ENCODE measurements at regions not wholly inside any gene's neighbourhood (a gene's known extent, or its start where the extent isn't known, plus 50 kb on each side); places are given as distances from the start of the nearest gene placed in this dataset.
"Not testable (repeated sequence)": the region's sequence is repeated elsewhere in the genome, so short reads cannot be mapped to it uniquely, and the experiment has no call there.

DNA sequence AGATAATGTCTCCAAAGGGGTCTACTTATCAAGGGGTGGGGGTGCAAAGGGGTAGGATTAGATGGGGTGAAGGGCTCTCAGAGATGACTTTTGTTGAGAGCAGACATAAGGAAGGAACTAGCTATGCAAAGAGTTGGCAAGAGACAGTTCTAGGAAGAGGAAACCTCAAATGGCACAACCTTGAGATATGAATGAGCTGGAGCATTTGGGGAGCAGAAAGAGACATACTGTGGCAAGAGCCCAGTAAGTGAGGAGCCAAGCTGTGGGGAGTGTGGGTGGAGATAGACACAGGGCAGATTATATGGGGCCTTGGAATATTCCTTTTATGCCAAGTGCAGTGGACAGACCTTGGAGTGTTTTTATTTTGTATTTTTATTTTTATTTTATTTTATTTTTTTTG lies 84.8 kb upstream of the BTG3 start:
- DNase-seq (ENCODE audit: low spot score in 2 of 2) (no peak), ATAC-seq (peak; percentile 63)
- Mint-ChIP-seq H3K4me3 (no peak overlapping the region), H3K4me1 (peaks cover 18% of the 10 kb centered on the region), H3K27ac (no peak overlapping the region), H3K36me3 (no peaks in the 10 kb centered on the region), H3K9me3 (peaks cover 8% of the 10 kb centered on the region)

DNA sequence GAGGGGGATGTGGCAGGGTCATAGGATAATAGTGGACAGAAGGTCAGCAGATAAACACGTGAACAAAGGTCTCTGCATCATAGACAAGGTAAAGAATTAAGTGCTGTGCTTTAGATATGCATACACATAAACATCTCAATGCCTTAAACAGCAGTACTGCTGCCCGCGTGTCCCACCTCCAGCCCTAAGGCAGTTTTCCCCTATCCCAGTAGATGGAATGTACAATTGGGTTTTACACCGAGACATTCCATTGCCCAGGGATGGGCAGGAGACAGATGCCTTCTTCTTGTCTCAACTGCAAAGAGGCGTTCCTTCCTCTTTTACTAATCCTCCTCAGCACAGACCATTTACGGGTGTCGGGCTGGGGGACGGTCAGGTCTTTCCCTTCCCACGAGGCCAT lies 81.7 kb upstream of the BTG3 start:
- ATAC-seq; H3K36me3 Mint-ChIP-seq; H3K4me3 Mint-ChIP-seq; H3K27ac Mint-ChIP-seq; DNase-seq (ENCODE audit: low spot score in 2 of 2); H3K9me3 Mint-ChIP-seq: not testable (repeated sequence)
- peaks cover 24% of the 10 kb centered on the region for H3K4me1 Mint-ChIP-seq

DNA sequence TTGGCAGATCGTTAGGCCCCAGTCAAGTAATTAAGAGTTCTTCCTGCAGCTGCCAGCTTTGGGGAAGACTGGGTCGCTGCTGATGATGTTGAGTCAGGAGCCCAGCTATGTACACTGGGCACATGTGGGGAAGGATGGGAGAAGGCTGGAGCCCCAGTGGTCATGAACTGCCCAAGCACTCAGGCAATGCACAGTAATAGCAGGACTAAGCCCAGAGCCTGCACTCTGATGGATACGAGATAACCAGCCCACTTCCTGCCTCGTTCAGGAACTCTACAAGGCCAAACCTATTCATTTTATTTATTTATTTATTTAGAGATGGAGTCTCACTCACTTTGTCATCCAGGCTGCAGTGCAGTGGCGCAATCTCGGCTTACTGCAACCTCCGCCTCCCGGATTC lies 81.1 kb upstream of the BTG3 start:
- H3K9me3 Mint-ChIP-seq = peaks cover 8% of the 10 kb centered on the region
- no peak for DNase-seq (ENCODE audit: low spot score in 2 of 2)
- H3K4me3 Mint-ChIP-seq = no peak overlapping the region
- no peak for ATAC-seq
- H3K36me3 Mint-ChIP-seq = no peaks in the 10 kb centered on the region
- no peak overlapping the region for H3K27ac Mint-ChIP-seq
- H3K4me1 Mint-ChIP-seq = peaks cover 30% of the 10 kb centered on the region

DNA sequence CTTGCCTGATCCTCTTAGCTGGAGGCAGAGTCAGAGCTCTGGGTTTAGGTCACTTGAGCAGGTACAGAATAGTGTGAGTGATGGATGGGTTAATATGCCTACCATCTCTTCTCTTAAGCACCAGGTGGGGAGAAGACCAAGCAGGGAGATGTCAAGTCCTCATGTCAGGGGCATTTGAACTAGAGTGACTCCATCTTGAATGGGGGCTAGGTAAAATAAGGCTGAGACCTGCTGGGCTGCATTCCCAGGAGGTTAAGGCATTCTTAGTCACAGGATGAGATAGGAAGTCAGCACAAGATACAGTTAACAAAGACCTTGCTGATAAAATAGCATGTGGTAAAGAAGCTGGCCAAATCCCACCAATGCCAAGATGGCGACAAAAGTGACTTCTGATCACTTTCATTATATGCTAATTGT lies 77.4 kb upstream of the BTG3 start:
- Mint-ChIP-seq H3K4me3 (no peak overlapping the region), H3K4me1 (peaks cover 28% of the 10 kb centered on the region), H3K36me3 (no peaks in the 10 kb centered on the region), H3K27ac (peak overlapping the region; percentile 70), H3K9me3 (peaks cover 8% of the 10 kb centered on the region)
- ATAC-seq (no peak), DNase-seq (ENCODE audit: low spot score in 2 of 2) (no peak)

DNA sequence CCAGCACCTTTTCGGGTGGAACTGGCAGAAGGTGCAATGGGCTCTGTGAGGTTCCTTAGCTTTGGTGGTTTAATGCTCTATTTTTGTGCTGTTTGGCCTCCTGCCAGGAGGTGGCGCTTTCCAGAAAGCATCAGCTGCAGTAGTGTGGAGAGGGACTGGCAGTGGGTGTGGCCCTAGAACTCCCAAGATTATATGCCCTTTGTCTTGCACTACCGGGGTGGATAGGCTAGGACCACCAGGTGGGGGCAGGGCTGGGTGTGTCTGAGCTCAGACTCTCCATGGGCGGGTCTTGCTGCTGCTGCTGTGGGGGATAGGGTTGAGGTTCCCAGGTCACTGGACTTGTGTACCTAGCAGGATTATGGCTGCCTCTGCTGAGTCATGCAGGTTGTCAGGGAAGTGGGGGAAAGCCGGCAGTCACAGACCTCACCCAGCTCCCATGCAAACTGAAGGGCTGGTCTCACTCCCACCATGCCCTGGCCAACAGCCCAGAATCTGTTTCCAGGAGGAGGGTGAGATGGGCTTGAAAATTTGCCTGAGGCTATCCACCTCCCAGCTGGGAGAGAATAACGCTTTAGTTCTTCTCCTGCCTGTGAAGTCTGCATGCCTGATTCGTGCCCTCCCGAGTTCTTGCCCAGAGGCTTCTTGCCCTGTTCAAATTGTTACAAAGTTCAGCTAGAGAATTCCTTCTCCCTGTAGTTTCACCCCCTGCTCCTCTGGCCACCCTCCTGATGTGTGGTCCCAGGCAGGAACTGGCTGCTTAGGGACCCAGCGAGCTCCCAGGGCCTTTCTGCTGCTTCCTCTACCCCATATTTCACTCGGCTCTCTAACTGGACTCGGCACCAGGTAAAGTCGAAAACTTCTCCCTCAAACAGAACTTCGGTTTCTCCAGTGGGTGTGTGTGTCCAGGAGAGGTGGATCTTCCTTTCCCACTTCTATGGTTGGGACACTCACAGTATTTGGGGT lies 76.5 kb upstream of the BTG3 start:
- Mint-ChIP-seq H3K4me3 (no peak overlapping the region), H3K4me1 (peaks cover 28% of the 10 kb centered on the region), H3K9me3 (peaks cover 8% of the 10 kb centered on the region), H3K27ac (peak overlapping the region; percentile 70), H3K36me3 (no peaks in the 10 kb centered on the region)
- no peak for ATAC-seq
- DNase-seq (ENCODE audit: low spot score in 2 of 2) = peak; percentile 41 to 78

DNA sequence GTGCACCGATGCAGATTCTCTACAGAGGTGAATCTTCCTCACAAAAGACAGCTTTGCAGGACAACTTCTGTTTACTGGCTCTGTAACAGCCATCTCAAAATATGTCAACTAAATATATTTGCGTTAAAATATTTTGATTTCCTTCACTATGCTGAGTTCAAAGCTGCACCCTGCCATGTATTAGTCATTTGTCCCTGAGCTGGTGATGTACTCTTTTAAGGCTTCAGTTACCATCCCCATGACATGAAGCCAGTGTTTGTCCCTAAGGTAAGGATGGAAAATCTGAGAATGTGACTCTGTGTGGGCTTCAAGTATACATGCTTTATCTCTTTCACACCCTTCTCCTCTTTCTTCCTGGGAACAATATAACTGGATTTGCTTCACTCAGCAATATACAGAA lies 70.2 kb upstream of the BTG3 start:
- Mint-ChIP-seq H3K36me3 (no peaks in the 10 kb centered on the region), H3K27ac (no peak overlapping the region), H3K4me3 (no peak overlapping the region), H3K9me3 (peaks cover 8% of the 10 kb centered on the region), H3K4me1 (peaks cover 9% of the 10 kb centered on the region)
- no peak for ATAC-seq
- DNase-seq (ENCODE audit: low spot score in 2 of 2) = no peak

DNA sequence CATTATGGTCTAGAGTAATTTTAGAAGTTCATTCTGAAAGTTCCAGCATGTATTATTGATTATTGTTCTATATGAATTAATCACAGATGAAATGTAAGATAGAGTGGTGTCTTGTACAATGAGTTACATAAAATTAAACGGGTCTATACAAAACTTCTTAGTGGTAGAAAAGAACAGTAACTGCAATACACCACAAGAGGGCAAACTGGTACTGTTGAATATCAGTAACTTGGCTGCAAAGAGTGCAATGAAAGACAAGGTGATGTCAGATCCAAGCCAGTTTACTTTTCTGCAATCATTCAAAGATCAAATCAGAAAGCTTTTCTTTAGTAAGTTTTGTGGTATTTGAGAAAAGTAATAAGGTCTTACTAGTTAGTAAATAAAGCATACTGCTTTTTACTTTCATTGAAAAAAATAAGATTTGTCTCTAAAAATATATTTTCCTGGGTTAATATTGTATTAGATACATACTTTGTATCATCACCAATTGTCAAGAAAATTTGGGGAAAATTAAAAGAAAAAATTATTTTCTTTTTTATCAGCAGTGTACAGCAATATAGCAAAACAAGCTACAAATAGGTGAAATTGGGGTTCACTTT lies 66.4 kb upstream of the BTG3 start:
- no peak overlapping the region for H3K4me3 Mint-ChIP-seq
- H3K4me1 Mint-ChIP-seq = no peaks in the 10 kb centered on the region
- H3K36me3 Mint-ChIP-seq = no peaks in the 10 kb centered on the region
- no peaks in the 10 kb centered on the region for H3K9me3 Mint-ChIP-seq
- no peak overlapping the region for H3K27ac Mint-ChIP-seq
- peak; percentile 87 for ATAC-seq
- DNase-seq (ENCODE audit: low spot score in 2 of 2) = no peak

DNA sequence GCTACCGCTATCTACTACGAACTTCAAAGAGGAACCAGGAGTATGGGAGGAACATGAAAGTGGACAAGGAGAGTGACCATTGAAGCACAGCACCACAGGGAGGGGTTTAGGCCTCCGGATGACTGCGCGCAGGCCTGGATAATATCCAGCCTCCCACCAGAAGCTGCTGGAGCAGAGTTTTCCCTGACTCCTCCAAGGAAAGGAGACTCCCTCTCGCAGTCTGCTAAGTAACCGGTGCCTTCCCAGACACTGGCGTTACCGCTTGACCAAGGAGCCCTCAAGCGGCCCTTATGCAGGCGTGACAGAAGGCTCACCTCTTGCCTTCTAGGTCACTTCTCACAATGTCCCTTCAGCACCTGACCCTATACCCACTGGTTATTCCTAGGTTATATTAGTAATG lies 64.2 kb upstream of the BTG3 start:
- H3K4me1 Mint-ChIP-seq; ATAC-seq; H3K27ac Mint-ChIP-seq; H3K9me3 Mint-ChIP-seq; H3K36me3 Mint-ChIP-seq; H3K4me3 Mint-ChIP-seq; DNase-seq (ENCODE audit: low spot score in 2 of 2): not testable (repeated sequence)

DNA sequence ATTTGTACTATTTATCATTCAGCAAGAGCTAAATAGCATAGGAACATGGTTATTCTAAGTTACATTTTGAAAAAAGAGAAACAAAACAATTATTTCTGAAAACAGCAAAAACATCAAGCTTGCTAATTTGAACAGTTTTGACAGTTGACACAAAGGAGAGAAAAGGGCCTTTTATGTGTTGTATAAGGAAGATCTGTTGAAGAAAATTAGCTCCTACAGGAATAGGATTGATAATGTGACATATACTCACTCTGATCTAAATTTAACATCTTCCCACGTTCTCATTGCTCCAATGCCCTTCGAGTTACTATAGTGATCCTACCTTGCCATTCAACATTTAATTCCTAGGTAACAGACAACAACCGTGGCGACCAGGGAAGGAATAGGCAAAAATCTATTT lies 61.4 kb upstream of the BTG3 start:
- ATAC-seq = no peak
- H3K4me1 Mint-ChIP-seq = no peaks in the 10 kb centered on the region

DNA sequence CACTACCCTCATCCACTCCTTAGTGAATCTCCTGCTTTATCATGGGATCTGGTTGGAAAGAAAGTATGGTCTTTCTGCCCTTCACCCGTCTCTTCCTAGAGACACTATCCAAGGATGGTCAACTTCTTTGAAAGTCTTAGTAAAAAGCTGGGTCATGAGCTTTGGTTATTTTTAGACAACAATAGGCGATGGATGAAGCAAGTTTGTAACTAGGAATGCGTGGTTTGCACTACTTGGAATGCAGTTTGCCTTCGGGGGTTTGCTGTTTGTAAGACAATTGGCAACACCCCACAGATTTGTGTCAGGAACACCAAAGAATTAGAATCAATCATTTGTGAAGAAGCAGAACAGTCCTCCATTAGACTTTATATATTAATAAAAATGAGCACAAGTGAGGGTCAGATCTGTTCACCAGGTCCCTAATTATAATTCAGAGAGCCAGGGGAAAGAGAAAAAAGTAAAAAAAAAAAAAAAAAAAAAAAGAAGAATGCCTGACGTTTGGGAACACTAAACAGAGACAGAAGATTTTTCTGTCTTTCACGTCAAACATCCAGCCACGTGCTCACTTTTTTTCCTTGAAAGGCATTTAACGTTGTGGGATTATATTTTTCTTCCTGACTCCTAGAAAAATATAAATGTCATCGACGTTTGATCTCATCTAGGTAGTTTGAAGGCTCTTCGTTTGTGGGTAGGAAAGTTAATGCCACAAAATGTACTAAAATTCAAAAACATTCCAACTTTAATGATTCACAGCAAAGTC lies 60.7 kb upstream of the BTG3 start:
- no peak overlapping the region for H3K27ac Mint-ChIP-seq
- no peaks in the 10 kb centered on the region for H3K36me3 Mint-ChIP-seq
- H3K4me3 Mint-ChIP-seq = no peak overlapping the region
- ATAC-seq (no peak), DNase-seq (ENCODE audit: low spot score in 2 of 2) (no peak)
- H3K9me3 Mint-ChIP-seq = no peaks in the 10 kb centered on the region
- no peaks in the 10 kb centered on the region for H3K4me1 Mint-ChIP-seq

More for the DNA sequence above, 61.4 kb upstream of the BTG3 start:
- no peak for DNase-seq (ENCODE audit: low spot score in 2 of 2)
- H3K36me3 Mint-ChIP-seq = no peaks in the 10 kb centered on the region
- H3K4me3 Mint-ChIP-seq = no peak overlapping the region
- H3K27ac Mint-ChIP-seq = no peak overlapping the region
- H3K9me3 Mint-ChIP-seq = no peaks in the 10 kb centered on the region

DNA sequence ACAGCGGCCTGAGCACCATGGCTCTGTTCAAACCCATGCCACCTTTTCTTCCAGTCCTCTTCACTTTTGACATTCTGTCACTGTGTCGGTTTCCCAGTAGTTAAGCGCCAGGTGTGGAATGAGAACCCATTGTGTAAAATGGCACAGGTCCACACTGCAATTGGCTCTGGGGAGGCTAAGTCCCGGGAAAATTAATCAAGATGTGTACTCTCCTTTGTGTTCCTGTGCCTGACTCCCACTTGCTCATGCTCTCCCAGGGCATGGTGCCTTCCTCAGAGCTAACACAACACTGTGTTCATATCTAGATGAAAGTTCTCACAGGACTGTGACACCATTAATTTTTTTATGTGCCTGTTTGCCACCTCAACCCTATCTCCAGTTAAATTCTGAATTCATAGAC lies 59.0 kb upstream of the BTG3 start:
- Mint-ChIP-seq H3K4me3 (no peak overlapping the region), H3K9me3 (no peaks in the 10 kb centered on the region), H3K4me1 (no peaks in the 10 kb centered on the region), H3K27ac (no peak overlapping the region), H3K36me3 (no peaks in the 10 kb centered on the region)
- DNase-seq (ENCODE audit: low spot score in 2 of 2) = no peak
- ATAC-seq = no peak

DNA sequence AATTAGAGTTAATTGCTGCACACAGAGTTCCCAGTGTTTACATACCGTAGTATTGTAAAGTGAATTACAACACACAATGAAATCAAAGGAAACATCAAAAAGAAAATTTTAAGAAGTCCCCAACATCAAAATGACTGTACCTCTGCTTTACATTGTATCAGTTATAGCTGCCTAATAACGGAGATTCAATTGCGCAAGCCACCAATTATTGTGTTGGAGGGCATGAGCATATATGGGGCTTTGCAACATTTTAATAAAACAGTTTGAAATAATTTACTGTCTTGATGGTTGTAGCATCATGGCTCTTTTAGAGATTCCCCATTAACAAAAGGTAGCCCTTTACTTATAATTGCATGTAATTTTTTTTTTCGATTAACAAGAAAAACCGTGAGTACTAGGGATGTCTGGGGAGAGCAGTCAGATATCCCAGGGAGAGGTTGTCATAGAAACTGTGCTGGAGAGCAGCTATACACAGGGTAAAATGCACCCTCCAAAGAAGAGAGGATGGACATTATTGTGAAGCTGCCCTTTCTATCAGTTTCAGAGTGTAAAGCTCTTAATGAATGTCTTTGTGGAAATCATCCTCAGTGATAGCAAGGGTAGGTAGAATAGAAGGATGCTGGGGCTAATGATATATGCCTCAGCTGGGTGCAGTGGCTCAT lies 55.9 kb upstream of the BTG3 start:
- Mint-ChIP-seq H3K36me3 (no peaks in the 10 kb centered on the region), H3K9me3 (no peaks in the 10 kb centered on the region), H3K4me3 (no peak overlapping the region), H3K27ac (no peak overlapping the region), H3K4me1 (peaks cover 6% of the 10 kb centered on the region)
- ATAC-seq (no peak), DNase-seq (ENCODE audit: low spot score in 2 of 2) (no peak)

DNA sequence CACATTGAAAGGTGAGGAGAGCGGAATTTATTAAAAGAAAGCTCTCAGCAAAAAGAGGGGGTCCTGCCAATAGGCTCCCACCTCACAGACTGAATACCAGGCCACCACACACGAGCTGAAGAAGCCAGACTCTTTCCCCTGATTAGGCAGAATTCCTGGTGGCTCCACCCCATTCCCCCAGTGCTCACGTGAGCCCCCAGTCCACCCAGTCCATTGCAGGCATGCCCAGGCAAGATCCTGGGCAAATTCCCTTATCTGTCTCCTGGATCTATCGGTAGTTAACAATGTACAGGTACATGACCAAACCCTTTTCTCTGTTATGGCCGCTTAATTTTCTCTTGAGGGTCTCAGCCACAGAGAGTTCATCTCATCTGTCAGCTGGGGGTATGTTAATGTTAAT lies 54.6 kb upstream of the BTG3 start:
- H3K36me3 Mint-ChIP-seq = no peaks in the 10 kb centered on the region
- ATAC-seq = no peak
- no peak overlapping the region for H3K4me3 Mint-ChIP-seq
- DNase-seq (ENCODE audit: low spot score in 2 of 2) = no peak
- H3K9me3 Mint-ChIP-seq = no peaks in the 10 kb centered on the region
- peaks cover 6% of the 10 kb centered on the region for H3K4me1 Mint-ChIP-seq
- H3K27ac Mint-ChIP-seq = no peak overlapping the region
